OCI-LY3 (cell line): ENCODE measurements at regions not wholly inside any gene's neighbourhood (a gene's known extent, or its start where the extent isn't known, plus 50 kb on each side); places are given as distances from the start of the nearest gene placed in this dataset.

Experiments
- CTCF ChIP-seq: fragments of 200-600, 300-600 bp; sonication (generic); IDR thresholded peaks from 2 replicates; pipeline ENCODE4 v1.5.1; 2014; ENCODE audit warnings: antibody characterized with exemption, low read length, low read depth
- EZH2phosphoT487 ChIP-seq: fragments of 200-600 bp; shearing (Covaris generic); IDR thresholded peaks from 2 replicates; pipeline ENCODE4 v1.6.1; 2018; ENCODE audit warnings: antibody characterized with exemption, mixed run types, low read depth

GRCh38 chr19:21626924-21627697 lies 121.7 kb downstream of the ZNF429 start:
- TF ChIP-seq CTCF = no peak
- no peak for TF ChIP-seq EZH2phosphoT487
